ENCODE measurements at regions not wholly inside any gene's neighbourhood (a gene's known extent, or its start where the extent isn't known, plus 50 kb on each side); places are given as distances from the start of the nearest gene placed in this dataset.

GRCh38 chr6:15110726-15111354, 135.0 kb upstream of the JARID2 start:
- Histone ChIP-seq H4K20me1 (replicated peaks; ENCODE audit: insufficient read depth) (no peaks in the 10 kb centered on the region), H3K4me2 (no peak overlapping the region), H3K27ac (ENCODE audit: low read depth) (no peak overlapping the region), H3K4me1 (ENCODE audit: insufficient read depth) (no peaks in the 10 kb centered on the region; the same call in 1 of the 2 replicates), H3K27me3 (ENCODE audit: insufficient read depth) (no peaks in the 10 kb centered on the region), H2AFZ (peak overlapping the region; percentile 59; the same call in 1 of the 2 replicates), H3K4me3 (no peak overlapping the region), H3K36me3 (ENCODE audit: insufficient read depth) (no peaks in the 10 kb centered on the region), H3K79me2 (replicated peaks; ENCODE audit: insufficient read depth) (no peaks in the 10 kb centered on the region), H3F3A (replicated peaks; ENCODE audit: low read depth) (no peaks in the 10 kb centered on the region), H3K9me2 (ENCODE audit: insufficient read depth) (0 out of 2 replicates have a peak, but pooled peaks cover 5% of the 10 kb centered on the region)
- no peaks in the 10 kb centered on the region for H3K36me3 Mint-ChIP-seq (ENCODE audit: low read depth)
- peaks cover 12% of the 10 kb centered on the region for H3K4me1 Mint-ChIP-seq
- H3K9me3 Mint-ChIP-seq = no peaks in the 10 kb centered on the region; the same call in 2 of the 3 replicates
- peaks cover 3% of the 10 kb centered on the region for H3K27me3 Mint-ChIP-seq (ENCODE audit: insufficient read depth, low read depth, poor library complexity)
- ATAC-seq (no peak), DNase-seq (ENCODE audit: low spot score) (no peak)
- TF ChIP-seq, protein P1, sequence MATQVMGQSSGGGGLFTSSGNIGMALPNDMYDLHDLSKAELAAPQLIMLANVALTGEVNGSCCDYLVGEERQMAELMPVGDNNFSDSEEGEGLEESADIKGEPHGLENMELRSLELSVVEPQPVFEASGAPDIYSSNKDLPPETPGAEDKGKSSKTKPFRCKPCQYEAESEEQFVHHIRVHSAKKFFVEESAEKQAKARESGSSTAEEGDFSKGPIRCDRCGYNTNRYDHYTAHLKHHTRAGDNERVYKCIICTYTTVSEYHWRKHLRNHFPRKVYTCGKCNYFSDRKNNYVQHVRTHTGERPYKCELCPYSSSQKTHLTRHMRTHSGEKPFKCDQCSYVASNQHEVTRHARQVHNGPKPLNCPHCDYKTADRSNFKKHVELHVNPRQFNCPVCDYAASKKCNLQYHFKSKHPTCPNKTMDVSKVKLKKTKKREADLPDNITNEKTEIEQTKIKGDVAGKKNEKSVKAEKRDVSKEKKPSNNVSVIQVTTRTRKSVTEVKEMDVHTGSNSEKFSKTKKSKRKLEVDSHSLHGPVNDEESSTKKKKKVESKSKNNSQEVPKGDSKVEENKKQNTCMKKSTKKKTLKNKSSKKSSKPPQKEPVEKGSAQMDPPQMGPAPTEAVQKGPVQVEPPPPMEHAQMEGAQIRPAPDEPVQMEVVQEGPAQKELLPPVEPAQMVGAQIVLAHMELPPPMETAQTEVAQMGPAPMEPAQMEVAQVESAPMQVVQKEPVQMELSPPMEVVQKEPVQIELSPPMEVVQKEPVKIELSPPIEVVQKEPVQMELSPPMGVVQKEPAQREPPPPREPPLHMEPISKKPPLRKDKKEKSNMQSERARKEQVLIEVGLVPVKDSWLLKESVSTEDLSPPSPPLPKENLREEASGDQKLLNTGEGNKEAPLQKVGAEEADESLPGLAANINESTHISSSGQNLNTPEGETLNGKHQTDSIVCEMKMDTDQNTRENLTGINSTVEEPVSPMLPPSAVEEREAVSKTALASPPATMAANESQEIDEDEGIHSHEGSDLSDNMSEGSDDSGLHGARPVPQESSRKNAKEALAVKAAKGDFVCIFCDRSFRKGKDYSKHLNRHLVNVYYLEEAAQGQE (IDR thresholded peaks at IDR 0.05; ENCODE audit: unreplicated experiment) = no peak
- TF ChIP-seq, protein P2, sequence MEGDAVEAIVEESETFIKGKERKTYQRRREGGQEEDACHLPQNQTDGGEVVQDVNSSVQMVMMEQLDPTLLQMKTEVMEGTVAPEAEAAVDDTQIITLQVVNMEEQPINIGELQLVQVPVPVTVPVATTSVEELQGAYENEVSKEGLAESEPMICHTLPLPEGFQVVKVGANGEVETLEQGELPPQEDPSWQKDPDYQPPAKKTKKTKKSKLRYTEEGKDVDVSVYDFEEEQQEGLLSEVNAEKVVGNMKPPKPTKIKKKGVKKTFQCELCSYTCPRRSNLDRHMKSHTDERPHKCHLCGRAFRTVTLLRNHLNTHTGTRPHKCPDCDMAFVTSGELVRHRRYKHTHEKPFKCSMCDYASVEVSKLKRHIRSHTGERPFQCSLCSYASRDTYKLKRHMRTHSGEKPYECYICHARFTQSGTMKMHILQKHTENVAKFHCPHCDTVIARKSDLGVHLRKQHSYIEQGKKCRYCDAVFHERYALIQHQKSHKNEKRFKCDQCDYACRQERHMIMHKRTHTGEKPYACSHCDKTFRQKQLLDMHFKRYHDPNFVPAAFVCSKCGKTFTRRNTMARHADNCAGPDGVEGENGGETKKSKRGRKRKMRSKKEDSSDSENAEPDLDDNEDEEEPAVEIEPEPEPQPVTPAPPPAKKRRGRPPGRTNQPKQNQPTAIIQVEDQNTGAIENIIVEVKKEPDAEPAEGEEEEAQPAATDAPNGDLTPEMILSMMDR (conservative IDR thresholded peaks at IDR 0.05; ENCODE audit: low read depth in 2 of 2) = no peak
- TF ChIP-seq ZNF331 (CRISPR knock-in tag; IDR thresholded peaks at IDR 0.05; ENCODE audit: low read depth) = no peak
- no peak for TF ChIP-seq ZNF114 (CRISPR knock-in tag; IDR thresholded peaks at IDR 0.05)
- TF ChIP-seq STAT1 (IDR thresholded peaks at IDR 0.05; ENCODE audit: unreplicated experiment) = no peak
- TF ChIP-seq ZNF462 (CRISPR knock-in tag; IDR thresholded peaks at IDR 0.05) = no peak
- TF ChIP-seq EZH2phosphoT487 (IDR thresholded peaks at IDR 0.05; ENCODE audit: unreplicated experiment) = no peak
- TF ChIP-seq POLR2AphosphoS5 (IDR thresholded peaks at IDR 0.05; ENCODE audit: low read depth) = no peak
- TF ChIP-seq EZH2 (IDR thresholded peaks at IDR 0.05; ENCODE audit: low read depth, unreplicated experiment) = no peak
- no peak for TF ChIP-seq CREB1 (CRISPR knock-in tag; IDR thresholded peaks at IDR 0.05; ENCODE audit: low read depth)
- TF ChIP-seq, protein P3, sequence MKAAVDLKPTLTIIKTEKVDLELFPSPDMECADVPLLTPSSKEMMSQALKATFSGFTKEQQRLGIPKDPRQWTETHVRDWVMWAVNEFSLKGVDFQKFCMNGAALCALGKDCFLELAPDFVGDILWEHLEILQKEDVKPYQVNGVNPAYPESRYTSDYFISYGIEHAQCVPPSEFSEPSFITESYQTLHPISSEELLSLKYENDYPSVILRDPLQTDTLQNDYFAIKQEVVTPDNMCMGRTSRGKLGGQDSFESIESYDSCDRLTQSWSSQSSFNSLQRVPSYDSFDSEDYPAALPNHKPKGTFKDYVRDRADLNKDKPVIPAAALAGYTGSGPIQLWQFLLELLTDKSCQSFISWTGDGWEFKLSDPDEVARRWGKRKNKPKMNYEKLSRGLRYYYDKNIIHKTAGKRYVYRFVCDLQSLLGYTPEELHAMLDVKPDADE (IDR thresholded peaks at IDR 0.05) = no peak
- TF ChIP-seq NANOG (IDR thresholded peaks at IDR 0.05; ENCODE audit: borderline replicate concordance) = no peak
- no peak overlapping the region for H3K4me3 Mint-ChIP-seq
- no peak overlapping the region for H3K27ac Mint-ChIP-seq
